ENCODE measurements at regions not wholly inside any gene's neighbourhood (a gene's known extent, or its start where the extent isn't known, plus 50 kb on each side); places are given as distances from the start of the nearest gene placed in this dataset.
A peak's percentile ranks its signal among the peaks of the same experiment; 100 is the strongest.

- no peaks in the 10 kb centered on the region for H3K4me1 Mint-ChIP-seq
- 100% methylated on average over 1 of the region's 1 CpG; no CpG with 5 or more reads in 1 of the 2 experiments for WGBS, 2 experiments (ENCODE audit: insufficient coverage in 1 of 2, insufficient read length in 1 of 2)
- no peaks in the 10 kb centered on the region for H3K36me3 Mint-ChIP-seq (ENCODE audit: low read depth)
- no peak overlapping the region for H3K27ac ChIP-seq (ENCODE audit: low read depth, low read length)
- peaks cover 3% of the 10 kb centered on the region for H3K27me3 Mint-ChIP-seq (ENCODE audit: insufficient read depth)
- H3K4me3 Mint-ChIP-seq, result no peak overlapping the region
- H3K4me3 ChIP-seq (ENCODE audit: low read length), result no peak overlapping the region
- H3K9me3 Mint-ChIP-seq, result no peaks in the 10 kb centered on the region
- H3K27me3 ChIP-seq (ENCODE audit: control insufficient read depth, insufficient read depth, low read length, poor library complexity, severe bottlenecking), result no peaks in the 10 kb centered on the region
- no peaks in the 10 kb centered on the region for H3K9me3 ChIP-seq (ENCODE audit: control insufficient read depth, low read length)
- DNase-seq, result no peak
- no peaks in the 10 kb centered on the region for H3K36me3 ChIP-seq (ENCODE audit: control insufficient read depth, insufficient read depth, low read length)
- no peak for TF ChIP-seq CTCF (conservative IDR thresholded peaks at IDR 0.05)
- H3K4me1 ChIP-seq (ENCODE audit: control insufficient read depth, insufficient read depth, low read length), result no peaks in the 10 kb centered on the region
- H3K9ac ChIP-seq (ENCODE audit: extremely low read depth, low read length, poor library complexity, severe bottlenecking), result no peak overlapping the region
- H3K27ac Mint-ChIP-seq, result no peak overlapping the region
Observed at GRCh38 chr2:46832543-46832942, 83.1 kb downstream of the MCFD2 start.

- Mint-ChIP-seq H3K4me1 (no peaks in the 10 kb centered on the region), H3K9me3 (no peaks in the 10 kb centered on the region), H3K27ac (no peak overlapping the region), H3K36me3 (ENCODE audit: low read depth) (no peaks in the 10 kb centered on the region), H3K27me3 (ENCODE audit: insufficient read depth) (peaks cover 3% of the 10 kb centered on the region), H3K4me3 (no peak overlapping the region)
- no peaks in the 10 kb centered on the region for H3K9me3 ChIP-seq (ENCODE audit: control insufficient read depth, low read length)
- no peak overlapping the region for H3K9ac ChIP-seq (ENCODE audit: extremely low read depth, low read length, poor library complexity, severe bottlenecking)
- peak; percentile 12 for DNase-seq
- no peaks in the 10 kb centered on the region for H3K4me1 ChIP-seq (ENCODE audit: control insufficient read depth, insufficient read depth, low read length)
- no peak overlapping the region for H3K4me3 ChIP-seq (ENCODE audit: low read length)
- TF ChIP-seq CTCF (conservative IDR thresholded peaks at IDR 0.05), result no peak
- 89 to 92% methylated on average over 3 of the region's 4 CpGs for WGBS, 2 experiments (ENCODE audit: insufficient coverage in 1 of 2, insufficient read length in 1 of 2)
- no peaks in the 10 kb centered on the region for H3K27me3 ChIP-seq (ENCODE audit: control insufficient read depth, insufficient read depth, low read length, poor library complexity, severe bottlenecking)
- no peaks in the 10 kb centered on the region for H3K36me3 ChIP-seq (ENCODE audit: control insufficient read depth, insufficient read depth, low read length)
- H3K27ac ChIP-seq (ENCODE audit: low read depth, low read length), result no peak overlapping the region
Observed at GRCh38 chr2:46831869-46832265, 83.7 kb downstream of the MCFD2 start.

GRCh38 chr2:46831051-46831868 is 84.3 kb downstream of the MCFD2 start:
- H3K4me1 ChIP-seq (ENCODE audit: control insufficient read depth, insufficient read depth, low read length), result no peaks in the 10 kb centered on the region
- Mint-ChIP-seq H3K36me3 (ENCODE audit: low read depth) (no peaks in the 10 kb centered on the region), H3K4me3 (no peak overlapping the region), H3K27me3 (ENCODE audit: insufficient read depth) (peaks cover 3% of the 10 kb centered on the region), H3K27ac (no peak overlapping the region), H3K4me1 (no peaks in the 10 kb centered on the region), H3K9me3 (no peaks in the 10 kb centered on the region)
- H3K27me3 ChIP-seq (ENCODE audit: control insufficient read depth, insufficient read depth, low read length, poor library complexity, severe bottlenecking), result no peaks in the 10 kb centered on the region
- H3K9me3 ChIP-seq (ENCODE audit: control insufficient read depth, low read length), result no peaks in the 10 kb centered on the region
- H3K27ac ChIP-seq (ENCODE audit: low read depth, low read length), result no peak overlapping the region
- H3K4me3 ChIP-seq (ENCODE audit: low read length), result no peak overlapping the region
- WGBS, 2 experiments (ENCODE audit: insufficient coverage in 1 of 2, insufficient read length in 1 of 2), result 91 to 92% methylated on average over 4 to 7 of the region's 7 CpGs
- H3K36me3 ChIP-seq (ENCODE audit: control insufficient read depth, insufficient read depth, low read length), result no peaks in the 10 kb centered on the region
- no peak for TF ChIP-seq CTCF (conservative IDR thresholded peaks at IDR 0.05)
- no peak overlapping the region for H3K9ac ChIP-seq (ENCODE audit: extremely low read depth, low read length, poor library complexity, severe bottlenecking)
- no peak for DNase-seq

Data from endodermal cell (in vitro differentiated cells).